PC-9 (cell line): ENCODE measurements at regions not wholly inside any gene's neighbourhood (a gene's known extent, or its start where the extent isn't known, plus 50 kb on each side); places are given as distances from the start of the nearest gene placed in this dataset.

Source experiments
- BruUV-seq: library from RNA; stranded (reverse); fragments of 400-500 nt; replicated peaks from 2 replicates; lab custom pipeline; 2021; lab: Mats Ljungman, UMichigan
- CTCF ChIA-PET: fragments of 300-600 bp; sonication (Branson Sonifier 250); formaldehyde crosslinking; loops from one replicate; lab custom pipeline; 2022; ENCODE audit warnings: antibody characterized with exemption; lab: Charles Lee
- POLR2A ChIA-PET: fragments of 300-600 bp; sonication (Branson Sonifier 250); formaldehyde crosslinking; loops from one replicate; lab custom pipeline; 2022; ENCODE audit warnings: antibody characterized with exemption; ENCODE audit not compliant: unreplicated experiment; lab: Charles Lee
- DNase-seq, 2 experiments: peaks; one replicate each; pipeline versions ENCODE4 v3.0.0 to v3.0.0-alpha.2; 2015 to 2022; ENCODE audit warnings: mixed read lengths in 1 of 2
- H2AFZ ChIP-seq: fragments of 200-600 bp; sonication (generic); 2 replicates; pipeline ENCODE4 v1.8.1; 2017; ENCODE audit warnings: antibody characterized with exemption
- H3F3A ChIP-seq: fragments of 200-600 bp; sonication (generic); 2 replicates; pipeline ENCODE4 v1.8.1; 2017; ENCODE audit warnings: antibody characterized with exemption, mild to moderate bottlenecking, low read depth; ENCODE audit not compliant: insufficient read depth
- H3K27ac ChIP-seq: fragments of 200-600 bp; sonication (generic); 2 replicates; pipeline ENCODE4 v1.6.1; 2016; ENCODE audit warnings: mixed run types
- H3K27me3 ChIP-seq: fragments of 200-600 bp; sonication (generic); 2 replicates; pipeline ENCODE4 v1.6.1; 2016; ENCODE audit warnings: low read depth, mixed run types; ENCODE audit not compliant: insufficient read depth
- H3K36me3 ChIP-seq: fragments of 200-600 bp; sonication (generic); 2 replicates; pipeline ENCODE4 v1.6.1; 2016; ENCODE audit warnings: low read depth, mixed run types
- H3K4me1 ChIP-seq: fragments of 200-600 bp; sonication (generic); replicated peaks from 2 replicates; pipeline ENCODE4 v1.6.1; 2016; ENCODE audit warnings: mixed run types; ENCODE audit not compliant: insufficient read depth
- H3K4me2 ChIP-seq: fragments of 200-600 bp; sonication (generic); 2 replicates; pipeline ENCODE4 v1.6.1; 2017; ENCODE audit warnings: mixed run types
- H3K4me3 ChIP-seq: fragments of 200-600 bp; sonication (generic); 2 replicates; pipeline ENCODE4 v1.6.1; 2016; ENCODE audit warnings: mixed run types
- H3K79me2 ChIP-seq: fragments of 200-600 bp; sonication (generic); 2 replicates; pipeline ENCODE4 v1.6.1; 2017; ENCODE audit warnings: low read depth, mixed run types
- H3K9me2 ChIP-seq: fragments of 200-600 bp; sonication (generic); 2 replicates; pipeline ENCODE4 v1.8.1; 2017; ENCODE audit warnings: mild to moderate bottlenecking; ENCODE audit not compliant: insufficient read depth
- H3K9me3 ChIP-seq: fragments of 200-600 bp; sonication (generic); 2 replicates; pipeline ENCODE4 v1.8.1; 2016; ENCODE audit warnings: low read depth; ENCODE audit not compliant: insufficient read depth
- H4K20me1 ChIP-seq: fragments of 200-600 bp; sonication (generic); 2 replicates; pipeline ENCODE4 v1.8.1; 2017; ENCODE audit not compliant: insufficient read depth
- EZH2 ChIP-seq: fragments of 200-600 bp; sonication (generic); IDR thresholded peaks from 2 replicates; pipeline ENCODE4 v1.8.0; 2017; ENCODE audit warnings: antibody characterized with exemption, low read depth
- intact Hi-C: fragments of 100-400 bp; cut with micrococcal nuclease; formaldehyde crosslinking; loops from one replicate; pipeline ENCODE4 v1.10.0; 2022; ENCODE audit not compliant: unreplicated experiment
- TF ChIP-seq, protein P1 (sequence below): fragments of 200-600 bp; sonication (generic); conservative IDR thresholded peaks from 2 replicates; pipeline ENCODE4 v1.6.1; 2017; ENCODE audit warnings: mixed run types, antibody characterized with exemption, mild to moderate bottlenecking, moderate library complexity

DNA sequence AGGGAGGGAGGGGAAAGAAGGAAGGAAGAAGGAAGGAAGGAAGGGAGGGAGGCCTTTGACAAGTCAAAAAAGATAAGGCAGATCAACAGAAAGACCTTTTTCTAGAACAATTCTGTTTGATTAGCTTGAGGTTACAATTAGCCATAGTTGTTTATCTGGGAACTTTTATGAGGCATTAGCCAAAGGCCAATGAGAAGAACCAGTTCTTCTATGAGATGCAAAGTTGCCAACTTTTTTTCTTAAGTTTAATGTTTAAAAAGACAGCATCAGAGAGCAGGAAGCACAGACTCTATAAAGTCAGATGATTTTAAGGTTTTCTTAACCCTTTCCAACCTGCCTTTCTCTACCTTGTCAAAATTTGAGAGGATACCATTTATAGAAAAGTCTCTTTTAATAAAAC is 301.3 kb upstream of the NR2F2 start:
- H3K27me3 ChIP-seq = no peaks in the 10 kb centered on the region
- no peak overlapping the region for H3K4me3 ChIP-seq
- intact Hi-C loops = no loop called here
- H3K9me2 ChIP-seq = no peaks in the 10 kb centered on the region
- H3K4me1 ChIP-seq = peaks cover 10% of the 10 kb centered on the region; the same call in 1 of the 2 replicates
- TF ChIP-seq, protein P1, sequence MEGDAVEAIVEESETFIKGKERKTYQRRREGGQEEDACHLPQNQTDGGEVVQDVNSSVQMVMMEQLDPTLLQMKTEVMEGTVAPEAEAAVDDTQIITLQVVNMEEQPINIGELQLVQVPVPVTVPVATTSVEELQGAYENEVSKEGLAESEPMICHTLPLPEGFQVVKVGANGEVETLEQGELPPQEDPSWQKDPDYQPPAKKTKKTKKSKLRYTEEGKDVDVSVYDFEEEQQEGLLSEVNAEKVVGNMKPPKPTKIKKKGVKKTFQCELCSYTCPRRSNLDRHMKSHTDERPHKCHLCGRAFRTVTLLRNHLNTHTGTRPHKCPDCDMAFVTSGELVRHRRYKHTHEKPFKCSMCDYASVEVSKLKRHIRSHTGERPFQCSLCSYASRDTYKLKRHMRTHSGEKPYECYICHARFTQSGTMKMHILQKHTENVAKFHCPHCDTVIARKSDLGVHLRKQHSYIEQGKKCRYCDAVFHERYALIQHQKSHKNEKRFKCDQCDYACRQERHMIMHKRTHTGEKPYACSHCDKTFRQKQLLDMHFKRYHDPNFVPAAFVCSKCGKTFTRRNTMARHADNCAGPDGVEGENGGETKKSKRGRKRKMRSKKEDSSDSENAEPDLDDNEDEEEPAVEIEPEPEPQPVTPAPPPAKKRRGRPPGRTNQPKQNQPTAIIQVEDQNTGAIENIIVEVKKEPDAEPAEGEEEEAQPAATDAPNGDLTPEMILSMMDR = no peak
- TF ChIP-seq EZH2 = no peak
- DNase-seq = no peak
- no peak overlapping the region for H2AFZ ChIP-seq
- H3K4me2 ChIP-seq = no peak overlapping the region
- POLR2A ChIA-PET = no interaction called here
- no TSS peak for BruUV-seq
- H3F3A ChIP-seq = no peaks in the 10 kb centered on the region
- no peaks in the 10 kb centered on the region for H3K36me3 ChIP-seq
- H3K79me2 ChIP-seq = no peaks in the 10 kb centered on the region
- H3K27ac ChIP-seq = no peak overlapping the region
- no peaks in the 10 kb centered on the region for H4K20me1 ChIP-seq
- CTCF ChIA-PET = no interaction called here
- no peaks in the 10 kb centered on the region for H3K9me3 ChIP-seq

DNA sequence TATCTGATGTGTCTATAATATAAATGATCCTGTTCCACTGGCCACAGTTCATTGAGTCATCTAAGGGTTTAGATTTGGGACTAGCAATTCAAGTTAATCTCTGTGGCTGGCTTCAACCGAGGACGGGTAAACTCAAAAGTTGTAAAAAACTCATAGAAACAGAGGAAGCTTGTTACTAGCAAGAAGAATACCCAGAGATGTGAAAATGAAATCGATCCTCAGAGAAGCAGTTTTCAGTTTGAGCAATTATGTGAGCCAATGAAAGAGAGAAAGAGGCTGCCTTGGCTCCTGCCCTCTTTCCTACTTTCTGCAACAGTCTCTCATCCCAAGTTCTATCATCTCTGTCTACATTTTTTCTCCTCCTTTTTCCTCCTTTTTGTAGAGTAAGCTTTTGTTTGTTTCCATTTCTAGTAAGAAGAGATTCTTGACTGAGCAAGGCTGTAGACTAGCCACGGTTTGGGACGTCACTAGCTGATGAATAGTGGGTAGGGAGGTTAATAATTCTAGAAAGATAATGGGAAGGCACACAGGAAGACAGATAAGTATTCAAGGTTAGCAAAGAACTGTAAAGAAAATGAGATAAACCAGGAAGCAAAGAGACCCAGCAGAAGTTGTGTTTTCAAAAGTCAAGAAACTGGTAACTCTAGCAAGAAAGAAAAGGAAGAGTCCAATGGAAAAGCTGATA is 298.9 kb upstream of the NR2F2 start:
- intact Hi-C loops = no loop called here
- POLR2A ChIA-PET = no interaction called here

DNA sequence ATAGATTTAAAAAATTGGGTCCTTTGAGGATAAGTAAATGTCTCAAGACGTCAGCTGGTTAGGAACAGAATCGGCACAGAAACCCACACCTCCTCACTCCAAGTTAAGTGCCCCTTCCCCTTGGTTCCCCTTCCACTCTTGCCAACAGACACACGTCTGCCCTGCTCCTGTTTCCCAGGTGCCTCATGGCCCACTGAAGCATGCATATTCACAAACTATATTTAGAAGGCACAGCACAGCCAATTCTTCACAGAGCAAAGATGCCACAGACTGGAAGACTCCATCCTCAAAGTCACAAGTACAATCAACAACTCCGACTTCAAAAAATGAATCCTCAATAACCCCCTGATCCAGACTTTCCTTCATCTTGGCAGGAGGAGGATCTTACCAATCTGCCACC is 295.4 kb upstream of the NR2F2 start:
- intact Hi-C loops = no loop called here
- CTCF ChIA-PET = no interaction called here

More for the DNA sequence above, 298.9 kb upstream of the NR2F2 start:
- Histone ChIP-seq H3K4me1 (no peaks in the 10 kb centered on the region), H3K4me3 (no peak overlapping the region), H3K27me3 (no peaks in the 10 kb centered on the region), H3K79me2 (no peaks in the 10 kb centered on the region), H3F3A (no peaks in the 10 kb centered on the region), H3K36me3 (no peaks in the 10 kb centered on the region), H4K20me1 (no peaks in the 10 kb centered on the region), H2AFZ (no peak overlapping the region), H3K27ac (no peak overlapping the region), H3K4me2 (no peak overlapping the region), H3K9me2 (no peaks in the 10 kb centered on the region), H3K9me3 (no peaks in the 10 kb centered on the region)
- DNase-seq = no peak
- CTCF ChIA-PET = no interaction called here
- BruUV-seq = no TSS peak
- no peak for TF ChIP-seq EZH2

More for the DNA sequence above, 295.4 kb upstream of the NR2F2 start:
- no peak overlapping the region for H3K27ac ChIP-seq
- POLR2A ChIA-PET = no interaction called here
- H3K4me2 ChIP-seq = no peak overlapping the region
- no peaks in the 10 kb centered on the region for H3K4me1 ChIP-seq
- no peaks in the 10 kb centered on the region for H3K36me3 ChIP-seq
- no peaks in the 10 kb centered on the region for H4K20me1 ChIP-seq
- no TSS peak for BruUV-seq
- H2AFZ ChIP-seq = no peak overlapping the region
- H3K27me3 ChIP-seq = no peaks in the 10 kb centered on the region
- TF ChIP-seq, protein P1 = no peak
- no peak for TF ChIP-seq EZH2
- no peaks in the 10 kb centered on the region for H3K9me3 ChIP-seq
- H3F3A ChIP-seq = no peaks in the 10 kb centered on the region
- no peaks in the 10 kb centered on the region for H3K9me2 ChIP-seq
- H3K4me3 ChIP-seq = no peak overlapping the region
- H3K79me2 ChIP-seq = no peaks in the 10 kb centered on the region
- DNase-seq = no peak
